Peyer's patch (tissue), 4 donors: ENCODE measurements at regions not wholly inside any gene's neighbourhood (a gene's known extent, or its start where the extent isn't known, plus 50 kb on each side); places are given as distances from the start of the nearest gene placed in this dataset.

Experiments used
- CTCF ChIP-seq, 6 experiments: fragments of 450-650 bp in 4 of 6; fragments of 200-600 bp in 2 of 6; sonication (generic) in 1 of 6; IDR thresholded peaks; one replicate each; pipeline ENCODE4 v1.5.1; 2017 to 2019; ENCODE audit warnings: antibody characterized with exemption in 6 of 6, mild to moderate bottlenecking in 3 of 6, moderate library complexity in 1 of 6
- POLR2A ChIP-seq, 2 donors: fragments of 450-650 bp; IDR thresholded peaks; one replicate each; pipeline ENCODE4 v1.5.1; 2017; ENCODE audit warnings: antibody characterized with exemption in 2 of 2, mild to moderate bottlenecking in 2 of 2, moderate library complexity in 2 of 2

GRCh38 chr22:49685116-49685515 lies 142.6 kb downstream of the BRD1 start:
- TF ChIP-seq POLR2A (IDR thresholded peaks at IDR 0.05) (no peak), CTCF (IDR thresholded peaks at IDR 0.05) (no peak)
